WTC11 (cell line): ENCODE measurements at regions not wholly inside any gene's neighbourhood (a gene's known extent, or its start where the extent isn't known, plus 50 kb on each side); places are given as distances from the start of the nearest gene placed in this dataset.

Source experiments
- CTCF ChIP-seq: fragments of 200-600 bp; IDR thresholded peaks from 2 replicates; pipeline ENCODE4 v1.8.0; 2022; ENCODE audit warnings: antibody characterized with exemption
- IRF1 ChIP-seq: sonication (generic); formaldehyde crosslinking; IDR thresholded peaks from 2 replicates; pipeline ENCODE4 v1.8.0; 2023; ENCODE audit warnings: missing genetic modification reagents
- IRF2 ChIP-seq: sonication (generic); formaldehyde crosslinking; IDR thresholded peaks from 2 replicates; pipeline ENCODE4 v1.8.0; 2022; ENCODE audit warnings: low read depth, missing genetic modification reagents, borderline replicate concordance
- TEAD4 ChIP-seq: sonication (generic); formaldehyde crosslinking; IDR thresholded peaks from 2 replicates; pipeline ENCODE4 v1.8.0; 2022; ENCODE audit warnings: mild to moderate bottlenecking, missing genetic modification reagents
- ZBTB21 ChIP-seq: sonication (generic); formaldehyde crosslinking; IDR thresholded peaks from 2 replicates; pipeline ENCODE4 v1.8.1; 2023; ENCODE audit warnings: mild to moderate bottlenecking, missing genetic modification reagents, borderline replicate concordance

- TF ChIP-seq ZBTB21 (CRISPR knock-in tag): no peak
- TF ChIP-seq CTCF: no peak
- TF ChIP-seq TEAD4 (CRISPR knock-in tag): no peak
- TF ChIP-seq IRF1: no peak
- TF ChIP-seq IRF2 (CRISPR knock-in tag): no peak
Measured at GRCh38 chr6:77011929-77012545, 451.3 kb downstream of the HTR1B start.
